Neural progenitor cell (in vitro differentiated cells): ENCODE measurements at regions not wholly inside any gene's neighbourhood (a gene's known extent, or its start where the extent isn't known, plus 50 kb on each side); places are given as distances from the start of the nearest gene placed in this dataset.

Experiments
- DNase-seq: peaks from one replicate; pipeline ENCODE4 v3.0.0-alpha.2; 2016; ENCODE audit warnings: low spot score
- H2AFZ ChIP-seq: fragments of 200-600 bp; sonication (generic); replicated peaks from 2 replicates; pipeline ENCODE4 v1.6.1; 2016; ENCODE audit warnings: antibody characterized with exemption
- H3F3A ChIP-seq: fragments of 200-600 bp; sonication (generic); 2 replicates; pipeline ENCODE4 v1.6.1; 2016; ENCODE audit warnings: antibody characterized with exemption, low read depth
- H3K27ac ChIP-seq: fragments of 200-600 bp; sonication (generic); 2 replicates; pipeline ENCODE4 v1.5.1; 2016; ENCODE audit warnings: mild to moderate bottlenecking
- H3K27me3 ChIP-seq: fragments of 200-600 bp; sonication (generic); 2 replicates; pipeline ENCODE4 v1.6.1; 2016; ENCODE audit warnings: mild to moderate bottlenecking, moderate library complexity
- H3K36me3 ChIP-seq: fragments of 200-600 bp; sonication (generic); 2 replicates; pipeline ENCODE4 v1.5.1; 2016
- H3K4me1 ChIP-seq: fragments of 200-600 bp; sonication (generic); 2 replicates; pipeline ENCODE4 v1.6.1; 2016; ENCODE audit warnings: mixed run types
- H3K4me2 ChIP-seq: fragments of 200-600 bp; sonication (generic); 2 replicates; pipeline ENCODE4 v1.6.1; 2016
- H3K4me3 ChIP-seq: fragments of 200-600 bp; sonication (generic); 2 replicates; pipeline ENCODE4 v1.5.1; 2016
- H3K79me2 ChIP-seq: fragments of 200-600 bp; sonication (generic); 2 replicates; pipeline ENCODE4 v1.6.1; 2016; ENCODE audit warnings: low read depth
- H3K9ac ChIP-seq: fragments of 200-600 bp; sonication (generic); 2 replicates; pipeline ENCODE4 v1.6.1; 2016
- H3K9me3 ChIP-seq: fragments of 200-600 bp; sonication (generic); 2 replicates; pipeline ENCODE4 v1.5.1; 2016; ENCODE audit warnings: low read depth
- H4K20me1 ChIP-seq: fragments of 200-600 bp; sonication (generic); 2 replicates; pipeline ENCODE4 v1.6.1; 2016; ENCODE audit warnings: low read depth
- H3K27ac Mint-ChIP-seq: 3 replicates; pipeline ENCODE4 v1.8.0; 2021; ENCODE audit warnings: mixed read lengths
- H3K27me3 Mint-ChIP-seq: 2 replicates; pipeline ENCODE4 v1.8.0; 2022; ENCODE audit warnings: low read depth, mild to moderate bottlenecking, inconsistent platforms, moderate library complexity, mixed read lengths; ENCODE audit not compliant: insufficient read depth
- H3K36me3 Mint-ChIP-seq: 3 replicates; pipeline ENCODE4 v1.8.0; 2021; ENCODE audit warnings: mixed read lengths
- H3K4me1 Mint-ChIP-seq: 3 replicates; pipeline ENCODE4 v1.8.0; 2021; ENCODE audit warnings: mixed read lengths
- H3K4me3 Mint-ChIP-seq: 3 replicates; pipeline ENCODE4 v1.8.0; 2021; ENCODE audit warnings: mild to moderate bottlenecking, moderate library complexity, mixed read lengths
- H3K9me3 Mint-ChIP-seq: 3 replicates; pipeline ENCODE4 v1.8.0; 2020; ENCODE audit warnings: mixed read lengths
- EZH2 ChIP-seq: fragments of 200-600 bp; sonication (generic); IDR thresholded peaks from 2 replicates; pipeline ENCODE4 v1.6.1; 2017; ENCODE audit warnings: antibody characterized with exemption, mild to moderate bottlenecking, moderate library complexity
- EZH2phosphoT487 ChIP-seq: fragments of 200-600 bp; sonication (generic); IDR thresholded peaks from 2 replicates; pipeline ENCODE4 v1.6.1; 2017; ENCODE audit warnings: antibody characterized with exemption
- TF ChIP-seq, protein P1 (sequence below): fragments of 200-600 bp; sonication (generic); IDR thresholded peaks from 2 replicates; pipeline ENCODE4 v1.5.1; 2017; ENCODE audit warnings: antibody characterized with exemption, mild to moderate bottlenecking

DNA sequence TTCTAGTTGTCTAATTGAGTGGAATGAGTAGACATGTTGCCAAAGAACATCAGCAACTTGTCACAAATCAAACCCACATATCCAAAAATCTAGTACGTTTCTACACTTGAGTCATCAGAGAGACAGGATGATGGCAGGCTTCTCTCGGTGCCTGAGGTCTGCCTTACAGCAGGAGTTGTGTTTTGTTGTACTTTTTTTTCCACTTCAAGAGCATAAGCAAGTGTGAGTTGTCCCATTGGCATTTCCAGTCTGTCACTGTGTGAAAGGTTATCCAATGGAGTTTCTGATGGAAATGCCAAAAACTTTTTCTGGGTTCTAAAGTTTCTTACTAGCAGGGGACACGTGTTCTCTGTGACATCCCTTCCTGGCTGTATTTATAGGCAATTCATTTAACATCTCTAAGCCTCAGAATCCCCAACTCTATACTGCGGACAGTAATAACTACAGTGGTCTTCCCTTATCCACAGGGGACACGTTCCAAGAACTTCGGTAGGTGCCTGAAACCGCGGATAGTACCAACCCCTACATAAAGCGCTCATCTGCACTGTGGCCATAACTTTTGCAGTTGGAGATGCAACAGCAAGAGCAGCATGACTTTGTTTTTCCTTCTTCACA, 246.5 kb downstream of the SYK start:
- Histone ChIP-seq H2AFZ (no peak overlapping the region), H3K9me3 (no peaks in the 10 kb centered on the region), H3K27ac (no peak overlapping the region), H4K20me1 (no peaks in the 10 kb centered on the region), H3K27me3 (peaks cover 5% of the 10 kb centered on the region), H3K36me3 (no peaks in the 10 kb centered on the region), H3F3A (no peaks in the 10 kb centered on the region), H3K9ac (no peak overlapping the region), H3K4me1 (no peaks in the 10 kb centered on the region), H3K4me2 (no peak overlapping the region), H3K4me3 (no peak overlapping the region), H3K79me2 (no peaks in the 10 kb centered on the region)
- peaks cover 10% of the 10 kb centered on the region for H3K4me1 Mint-ChIP-seq
- H3K27me3 Mint-ChIP-seq: no peaks in the 10 kb centered on the region
- H3K36me3 Mint-ChIP-seq: no peaks in the 10 kb centered on the region
- TF ChIP-seq, protein P1, sequence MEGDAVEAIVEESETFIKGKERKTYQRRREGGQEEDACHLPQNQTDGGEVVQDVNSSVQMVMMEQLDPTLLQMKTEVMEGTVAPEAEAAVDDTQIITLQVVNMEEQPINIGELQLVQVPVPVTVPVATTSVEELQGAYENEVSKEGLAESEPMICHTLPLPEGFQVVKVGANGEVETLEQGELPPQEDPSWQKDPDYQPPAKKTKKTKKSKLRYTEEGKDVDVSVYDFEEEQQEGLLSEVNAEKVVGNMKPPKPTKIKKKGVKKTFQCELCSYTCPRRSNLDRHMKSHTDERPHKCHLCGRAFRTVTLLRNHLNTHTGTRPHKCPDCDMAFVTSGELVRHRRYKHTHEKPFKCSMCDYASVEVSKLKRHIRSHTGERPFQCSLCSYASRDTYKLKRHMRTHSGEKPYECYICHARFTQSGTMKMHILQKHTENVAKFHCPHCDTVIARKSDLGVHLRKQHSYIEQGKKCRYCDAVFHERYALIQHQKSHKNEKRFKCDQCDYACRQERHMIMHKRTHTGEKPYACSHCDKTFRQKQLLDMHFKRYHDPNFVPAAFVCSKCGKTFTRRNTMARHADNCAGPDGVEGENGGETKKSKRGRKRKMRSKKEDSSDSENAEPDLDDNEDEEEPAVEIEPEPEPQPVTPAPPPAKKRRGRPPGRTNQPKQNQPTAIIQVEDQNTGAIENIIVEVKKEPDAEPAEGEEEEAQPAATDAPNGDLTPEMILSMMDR: no peak
- TF ChIP-seq EZH2 (no peak), EZH2phosphoT487 (no peak)
- no peak overlapping the region for H3K27ac Mint-ChIP-seq
- DNase-seq: no peak
- no peak overlapping the region for H3K4me3 Mint-ChIP-seq
- no peaks in the 10 kb centered on the region for H3K9me3 Mint-ChIP-seq

DNA sequence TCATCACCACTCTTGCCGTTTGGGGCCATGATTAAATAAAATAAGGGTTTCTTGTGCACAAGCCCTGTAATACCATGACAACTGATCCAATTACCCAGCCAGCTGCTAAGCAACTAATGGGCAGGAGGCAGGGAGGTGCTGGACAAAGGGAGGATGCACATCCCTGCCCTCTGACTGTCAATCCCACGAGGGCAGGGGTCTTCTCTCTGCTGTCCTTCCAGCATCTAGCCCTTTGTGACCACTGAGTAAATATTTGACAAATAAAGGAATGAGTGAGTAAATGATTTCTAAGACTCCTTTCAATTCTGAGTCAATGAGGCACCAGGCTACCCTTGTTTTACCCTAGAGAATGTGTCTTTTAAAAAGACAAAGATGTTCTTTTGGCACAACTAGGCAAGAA, 247.1 kb downstream of the SYK start:
- H3K27me3 Mint-ChIP-seq: no peaks in the 10 kb centered on the region
- TF ChIP-seq, protein P1: no peak
- TF ChIP-seq EZH2phosphoT487 (no peak), EZH2 (no peak)
- H3K9me3 Mint-ChIP-seq: no peaks in the 10 kb centered on the region
- Histone ChIP-seq H4K20me1 (no peaks in the 10 kb centered on the region), H2AFZ (no peak overlapping the region), H3K79me2 (no peaks in the 10 kb centered on the region), H3K9ac (no peak overlapping the region), H3F3A (no peaks in the 10 kb centered on the region), H3K27me3 (peaks cover 5% of the 10 kb centered on the region), H3K4me1 (no peaks in the 10 kb centered on the region), H3K4me3 (no peak overlapping the region), H3K27ac (no peak overlapping the region), H3K4me2 (no peak overlapping the region), H3K9me3 (no peaks in the 10 kb centered on the region), H3K36me3 (no peaks in the 10 kb centered on the region)
- H3K36me3 Mint-ChIP-seq: no peaks in the 10 kb centered on the region
- H3K4me1 Mint-ChIP-seq: peaks cover 10% of the 10 kb centered on the region
- no peak overlapping the region for H3K4me3 Mint-ChIP-seq
- DNase-seq: no peak
- H3K27ac Mint-ChIP-seq: no peak overlapping the region

DNA sequence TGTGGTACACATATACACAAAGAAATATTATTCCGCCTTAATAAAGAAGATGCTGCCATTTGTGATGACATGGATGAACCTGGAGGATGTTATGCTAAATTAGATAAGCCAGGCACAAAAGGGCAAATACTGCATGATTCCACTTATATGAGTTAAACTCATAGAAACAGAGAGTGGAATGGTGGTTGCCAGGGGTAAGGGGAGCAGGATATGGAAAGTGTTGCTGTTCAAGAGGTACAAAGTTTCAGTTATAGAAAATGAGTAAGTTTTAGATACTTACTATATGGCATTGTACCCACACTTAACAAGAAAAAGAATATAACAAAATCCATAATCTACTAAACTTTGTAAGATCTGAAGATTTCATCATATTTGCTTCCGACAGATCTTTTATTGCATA, 252.2 kb downstream of the SYK start:
- no peak overlapping the region for H3K9ac ChIP-seq
- no peak overlapping the region for H3K4me3 ChIP-seq
- H3K27me3 ChIP-seq: peaks cover 5% of the 10 kb centered on the region
- no peaks in the 10 kb centered on the region for H3F3A ChIP-seq
- no peak for DNase-seq
- no peaks in the 10 kb centered on the region for H4K20me1 ChIP-seq
- Mint-ChIP-seq H3K27me3 (no peaks in the 10 kb centered on the region), H3K36me3 (no peaks in the 10 kb centered on the region), H3K27ac (no peak overlapping the region), H3K4me1 (peaks cover under 1% of the 10 kb centered on the region), H3K9me3 (no peaks in the 10 kb centered on the region), H3K4me3 (no peak overlapping the region)
- no peaks in the 10 kb centered on the region for H3K79me2 ChIP-seq
- no peaks in the 10 kb centered on the region for H3K36me3 ChIP-seq
- H3K9me3 ChIP-seq: no peaks in the 10 kb centered on the region
- no peak overlapping the region for H2AFZ ChIP-seq
- TF ChIP-seq, protein P1: no peak
- TF ChIP-seq EZH2 (no peak), EZH2phosphoT487 (no peak)
- no peaks in the 10 kb centered on the region for H3K4me1 ChIP-seq
- H3K27ac ChIP-seq: no peak overlapping the region
- no peak overlapping the region for H3K4me2 ChIP-seq
